ENCODE measurements at regions not wholly inside any gene's neighbourhood (a gene's known extent, or its start where the extent isn't known, plus 50 kb on each side); places are given as distances from the start of the nearest gene placed in this dataset.

GRCh38 chr4:17155486-17155885 lies 257.0 kb upstream of the LDB2 start:
- TF ChIP-seq CTCF (IDR thresholded peaks at IDR 0.05), result no peak
- Histone ChIP-seq H3K36me3 (ENCODE audit: insufficient read depth in 1 of 2, low read depth in 1 of 2) (no peaks in the 10 kb centered on the region), H3K9me3 (no peaks in the 10 kb centered on the region), H3K27me3 (ENCODE audit: insufficient read depth in 3 of 3, low read length in 2 of 3) (no peaks in the 10 kb centered on the region), H3K27ac (no peak overlapping the region), H3K4me1 (no peaks in the 10 kb centered on the region), H3K4me3 (no peak overlapping the region)
- ATAC-seq (no peak), DNase-seq (no peak)
- intact Hi-C loops (cut with DNase I), result no loop called here

GRCh38 chr4:17153572-17153971 lies 255.1 kb upstream of the LDB2 start:
- DNase-seq, result no peak
- no peak for ATAC-seq
- WGBS, 3 donors, result 68 to 80% (median 73%) methylated on average over 6 of the region's 6 CpGs
- intact Hi-C loops (cut with DNase I), result no loop called here
- TF ChIP-seq CTCF (IDR thresholded peaks at IDR 0.05), result no peak
- no peaks in the 10 kb centered on the region for H3K27me3 ChIP-seq (ENCODE audit: insufficient read depth in 3 of 3, low read length in 2 of 3)
- H3K9me3 ChIP-seq, result no peaks in the 10 kb centered on the region
- no peak overlapping the region for H3K4me3 ChIP-seq
- no peak overlapping the region for H3K27ac ChIP-seq
- H3K36me3 ChIP-seq (ENCODE audit: insufficient read depth in 1 of 2, low read depth in 1 of 2), result no peaks in the 10 kb centered on the region
- H3K4me1 ChIP-seq, result no peaks in the 10 kb centered on the region

GRCh38 chr4:17152941-17153540 lies 254.6 kb upstream of the LDB2 start:
- 66 to 72% (median 70%) methylated on average over 6 of the region's 6 CpGs for WGBS, 3 donors
- H3K36me3 ChIP-seq (ENCODE audit: insufficient read depth in 1 of 2, low read depth in 1 of 2), result no peaks in the 10 kb centered on the region
- no peak for TF ChIP-seq CTCF (IDR thresholded peaks at IDR 0.05)
- no peak overlapping the region for H3K27ac ChIP-seq
- intact Hi-C loops (cut with DNase I), result no loop called here
- no peaks in the 10 kb centered on the region for H3K4me1 ChIP-seq
- no peak for ATAC-seq
- H3K4me3 ChIP-seq, result no peak overlapping the region
- DNase-seq, result no peak
- no peaks in the 10 kb centered on the region for H3K9me3 ChIP-seq
- H3K27me3 ChIP-seq (ENCODE audit: insufficient read depth in 3 of 3, low read length in 2 of 3), result no peaks in the 10 kb centered on the region

GRCh38 chr4:17142232-17142711 lies 243.8 kb upstream of the LDB2 start:
- ATAC-seq (no peak), DNase-seq (no peak)
- no peak overlapping the region for H3K27ac ChIP-seq
- no peak overlapping the region for H3K4me3 ChIP-seq
- H3K9me3 ChIP-seq, result peaks cover 14% of the 10 kb centered on the region
- intact Hi-C loops (cut with DNase I), result no loop called here
- H3K36me3 ChIP-seq (ENCODE audit: insufficient read depth in 1 of 2, low read depth in 1 of 2), result no peaks in the 10 kb centered on the region
- TF ChIP-seq CTCF (IDR thresholded peaks at IDR 0.05), result no peak
- no peaks in the 10 kb centered on the region for H3K4me1 ChIP-seq
- H3K27me3 ChIP-seq (ENCODE audit: insufficient read depth in 3 of 3, low read length in 2 of 3), result no peaks in the 10 kb centered on the region

- no peak for TF ChIP-seq CTCF (IDR thresholded peaks at IDR 0.05)
- no peak overlapping the region for H3K27ac ChIP-seq
- intact Hi-C loops (cut with DNase I), result no loop called here
- no peaks in the 10 kb centered on the region for H3K27me3 ChIP-seq (ENCODE audit: insufficient read depth in 3 of 3, low read length in 2 of 3)
- H3K4me1 ChIP-seq, result no peaks in the 10 kb centered on the region
- DNase-seq (no peak), ATAC-seq (no peak)
- H3K4me3 ChIP-seq, result no peak overlapping the region
- no peaks in the 10 kb centered on the region for H3K36me3 ChIP-seq (ENCODE audit: insufficient read depth in 1 of 2, low read depth in 1 of 2)
- H3K9me3 ChIP-seq, result peaks cover 14% of the 10 kb centered on the region
Observed at GRCh38 chr4:17138847-17139246, 240.4 kb upstream of the LDB2 start.
